LNCAP (cell line): ENCODE measurements at regions not wholly inside any gene's neighbourhood (a gene's known extent, or its start where the extent isn't known, plus 50 kb on each side); places are given as distances from the start of the nearest gene placed in this dataset.

Experiments
- TF ChIP-seq, protein P1 (sequence below): fragments of 450-650 bp; IDR thresholded peaks from 2 replicates; pipeline ENCODE4 v1.5.1; 2017; ENCODE audit warnings: mild to moderate bottlenecking

GRCh38 chr2:185130685-185131084 is 532.4 kb downstream of the ZNF804A start:
- TF ChIP-seq, protein P1, sequence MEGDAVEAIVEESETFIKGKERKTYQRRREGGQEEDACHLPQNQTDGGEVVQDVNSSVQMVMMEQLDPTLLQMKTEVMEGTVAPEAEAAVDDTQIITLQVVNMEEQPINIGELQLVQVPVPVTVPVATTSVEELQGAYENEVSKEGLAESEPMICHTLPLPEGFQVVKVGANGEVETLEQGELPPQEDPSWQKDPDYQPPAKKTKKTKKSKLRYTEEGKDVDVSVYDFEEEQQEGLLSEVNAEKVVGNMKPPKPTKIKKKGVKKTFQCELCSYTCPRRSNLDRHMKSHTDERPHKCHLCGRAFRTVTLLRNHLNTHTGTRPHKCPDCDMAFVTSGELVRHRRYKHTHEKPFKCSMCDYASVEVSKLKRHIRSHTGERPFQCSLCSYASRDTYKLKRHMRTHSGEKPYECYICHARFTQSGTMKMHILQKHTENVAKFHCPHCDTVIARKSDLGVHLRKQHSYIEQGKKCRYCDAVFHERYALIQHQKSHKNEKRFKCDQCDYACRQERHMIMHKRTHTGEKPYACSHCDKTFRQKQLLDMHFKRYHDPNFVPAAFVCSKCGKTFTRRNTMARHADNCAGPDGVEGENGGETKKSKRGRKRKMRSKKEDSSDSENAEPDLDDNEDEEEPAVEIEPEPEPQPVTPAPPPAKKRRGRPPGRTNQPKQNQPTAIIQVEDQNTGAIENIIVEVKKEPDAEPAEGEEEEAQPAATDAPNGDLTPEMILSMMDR, result no peak

GRCh38 chr2:185132501-185133041 is 534.2 kb downstream of the ZNF804A start:
- TF ChIP-seq, protein P1, result no peak

- TF ChIP-seq, protein P1, result no peak
Measured at GRCh38 chr2:185137700-185138099, 539.4 kb downstream of the ZNF804A start.

- TF ChIP-seq, protein P1, result no peak
Measured at GRCh38 chr2:185142677-185143076, 544.3 kb downstream of the ZNF804A start.

DNA sequence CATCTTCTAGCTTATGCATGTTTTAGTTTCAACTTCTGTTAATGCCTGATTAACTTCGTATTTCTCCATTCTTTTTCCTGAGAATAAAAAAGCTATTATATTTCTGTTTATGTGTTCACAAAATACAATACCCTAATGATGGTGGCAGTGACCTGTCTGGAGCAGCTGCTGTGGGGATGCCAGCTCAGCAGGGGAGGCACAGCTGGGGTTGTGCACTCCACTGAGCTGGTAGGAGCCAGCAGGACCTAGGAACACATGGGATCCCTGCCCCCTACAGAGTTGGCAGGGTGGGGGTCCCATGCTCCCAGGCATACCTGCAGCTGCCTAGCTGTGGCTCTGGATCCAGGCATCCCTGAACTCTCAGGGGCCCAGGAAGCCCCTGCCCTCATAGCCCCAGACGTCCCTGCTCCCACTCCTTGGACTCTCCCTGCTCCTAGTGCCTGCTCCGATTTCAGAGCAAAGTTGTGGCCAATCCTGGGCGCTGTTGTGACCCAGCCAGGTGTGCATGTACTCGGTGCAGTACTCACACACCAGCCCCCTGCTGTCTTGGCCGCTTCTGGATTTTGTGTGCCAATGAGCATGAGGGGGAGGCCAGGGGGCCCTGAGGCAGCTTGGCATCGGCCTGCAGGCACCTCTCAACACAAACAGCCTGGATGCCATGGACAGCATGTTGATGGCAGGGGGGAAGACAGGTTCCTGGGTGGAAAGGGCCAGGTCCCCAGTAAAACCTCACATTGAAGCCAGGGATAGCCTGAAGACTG is 546.0 kb downstream of the ZNF804A start:
- TF ChIP-seq, protein P1, result no peak

- TF ChIP-seq, protein P1, result no peak
Measured at GRCh38 chr2:185145316-185146121, 547.2 kb downstream of the ZNF804A start.

DNA sequence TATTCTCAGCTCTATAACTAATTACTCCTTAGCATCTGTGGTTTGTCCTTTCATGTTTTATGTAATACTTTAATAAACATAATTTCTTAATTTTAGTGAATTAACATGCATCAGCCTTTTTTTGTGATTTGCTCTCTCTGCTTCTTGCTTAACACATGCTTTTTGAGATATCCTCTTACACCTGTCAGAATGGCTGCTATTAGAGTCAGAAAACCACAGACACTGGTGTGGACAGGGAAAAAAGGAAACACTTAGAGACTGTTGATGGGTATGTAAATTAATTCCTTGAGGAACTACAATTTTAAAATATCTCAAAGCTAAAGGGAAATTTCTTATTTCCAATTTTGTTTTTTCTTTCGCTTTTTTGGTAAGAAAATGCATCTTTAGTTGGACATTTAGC is 549.0 kb downstream of the ZNF804A start:
- TF ChIP-seq, protein P1, result no peak
